Bronchial epithelial cell (primary cell): ENCODE measurements at regions not wholly inside any gene's neighbourhood (a gene's known extent, or its start where the extent isn't known, plus 50 kb on each side); places are given as distances from the start of the nearest gene placed in this dataset.

Source experiments
- DNase-seq: peaks from one replicate; pipeline ENCODE4 v3.0.0-alpha.2; 2010; ENCODE audit warnings: low read depth
- FAIRE-seq: peaks from 2 replicates; lab custom pipeline; 2011; peaks lifted over from hg19 to GRCh38; lab: Jason Lieb, UNC
- H3K27me3 ChIP-seq: 2 replicates; pipeline ENCODE4 v1.5.1; 2011; ENCODE audit warnings: low read length; ENCODE audit not compliant: control insufficient read depth, insufficient read depth
- H3K36me3 ChIP-seq: 2 replicates; pipeline ENCODE4 v1.5.1; 2011; ENCODE audit warnings: low read length; ENCODE audit not compliant: control insufficient read depth, insufficient read depth
- H3K4me3 ChIP-seq: 2 replicates; pipeline ENCODE4 v1.5.1; 2011; ENCODE audit warnings: mild to moderate bottlenecking, low read depth, low read length, control low read depth
- CTCF ChIP-seq: IDR thresholded peaks from 2 replicates; pipeline ENCODE4 v1.5.1; 2011; ENCODE audit warnings: mild to moderate bottlenecking, moderate library complexity, low read length, control low read depth, inconsistent platforms; ENCODE audit not compliant: insufficient read depth, severe bottlenecking

GRCh38 chr2:18498531-18498930 is 61.9 kb downstream of the RDH14 start:
- no peak for TF ChIP-seq CTCF
- Histone ChIP-seq H3K27me3 (peaks cover 1% of the 10 kb centered on the region), H3K36me3 (no peaks in the 10 kb centered on the region), H3K4me3 (no peak overlapping the region)
- DNase-seq, result peak; percentile 29
- no peak for FAIRE-seq

GRCh38 chr2:18496516-18496915 is 63.9 kb downstream of the RDH14 start:
- FAIRE-seq (no peak), DNase-seq (no peak)
- Histone ChIP-seq H3K27me3 (no peaks in the 10 kb centered on the region), H3K4me3 (no peak overlapping the region), H3K36me3 (no peaks in the 10 kb centered on the region)
- no peak for TF ChIP-seq CTCF

GRCh38 chr2:18495058-18495457 is 65.4 kb downstream of the RDH14 start:
- H3K27me3 ChIP-seq, result no peaks in the 10 kb centered on the region
- FAIRE-seq, result no peak
- H3K4me3 ChIP-seq, result no peak overlapping the region
- no peak for DNase-seq
- no peaks in the 10 kb centered on the region for H3K36me3 ChIP-seq
- TF ChIP-seq CTCF, result no peak

- no peak for TF ChIP-seq CTCF
- no peaks in the 10 kb centered on the region for H3K36me3 ChIP-seq
- no peak for FAIRE-seq
- no peak overlapping the region for H3K4me3 ChIP-seq
- no peak for DNase-seq
- H3K27me3 ChIP-seq, result no peaks in the 10 kb centered on the region
Observed at GRCh38 chr2:18492721-18493120, 67.7 kb downstream of the RDH14 start.

- DNase-seq (no peak), FAIRE-seq (peak; percentile 90)
- no peaks in the 10 kb centered on the region for H3K36me3 ChIP-seq
- no peak for TF ChIP-seq CTCF
- no peaks in the 10 kb centered on the region for H3K27me3 ChIP-seq
- no peak overlapping the region for H3K4me3 ChIP-seq
Observed at GRCh38 chr2:18491577-18491976, 68.9 kb downstream of the RDH14 start.

GRCh38 chr2:18490901-18491300 is 69.6 kb downstream of the RDH14 start:
- TF ChIP-seq CTCF, result no peak
- Histone ChIP-seq H3K36me3 (no peaks in the 10 kb centered on the region), H3K27me3 (no peaks in the 10 kb centered on the region), H3K4me3 (no peak overlapping the region)
- DNase-seq (no peak), FAIRE-seq (no peak)
